ENCODE measurements at regions not wholly inside any gene's neighbourhood (a gene's known extent, or its start where the extent isn't known, plus 50 kb on each side); places are given as distances from the start of the nearest gene placed in this dataset.

DNA sequence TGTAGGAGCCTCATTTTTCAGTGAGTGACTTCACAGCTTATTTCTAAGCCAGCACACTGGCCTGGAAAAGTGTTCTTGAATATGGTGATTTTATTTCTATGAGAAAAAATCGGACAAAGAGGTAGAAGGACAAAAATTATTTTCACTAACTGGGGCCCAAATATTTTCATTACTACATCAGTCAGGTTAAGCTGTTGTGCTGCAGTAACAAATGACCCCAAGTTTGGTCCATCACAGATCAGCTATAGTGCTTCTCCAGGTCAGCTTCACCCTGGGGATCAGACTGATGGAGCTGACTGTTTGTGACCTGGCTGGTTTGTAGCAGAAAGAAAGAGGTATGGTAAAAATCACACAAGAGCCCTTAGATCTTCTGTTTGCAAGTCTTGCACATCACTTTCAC, 97.9 kb upstream of the STT3B start:
- Histone ChIP-seq H3K27ac (no peak overlapping the region), H3K4me1 (no peaks in the 10 kb centered on the region), H3K36me3 (no peaks in the 10 kb centered on the region), H3K27me3 (no peaks in the 10 kb centered on the region), H3K9me3 (peaks cover 7% of the 10 kb centered on the region), H3K4me3 (no peak overlapping the region)
- TF ChIP-seq, protein P1, sequence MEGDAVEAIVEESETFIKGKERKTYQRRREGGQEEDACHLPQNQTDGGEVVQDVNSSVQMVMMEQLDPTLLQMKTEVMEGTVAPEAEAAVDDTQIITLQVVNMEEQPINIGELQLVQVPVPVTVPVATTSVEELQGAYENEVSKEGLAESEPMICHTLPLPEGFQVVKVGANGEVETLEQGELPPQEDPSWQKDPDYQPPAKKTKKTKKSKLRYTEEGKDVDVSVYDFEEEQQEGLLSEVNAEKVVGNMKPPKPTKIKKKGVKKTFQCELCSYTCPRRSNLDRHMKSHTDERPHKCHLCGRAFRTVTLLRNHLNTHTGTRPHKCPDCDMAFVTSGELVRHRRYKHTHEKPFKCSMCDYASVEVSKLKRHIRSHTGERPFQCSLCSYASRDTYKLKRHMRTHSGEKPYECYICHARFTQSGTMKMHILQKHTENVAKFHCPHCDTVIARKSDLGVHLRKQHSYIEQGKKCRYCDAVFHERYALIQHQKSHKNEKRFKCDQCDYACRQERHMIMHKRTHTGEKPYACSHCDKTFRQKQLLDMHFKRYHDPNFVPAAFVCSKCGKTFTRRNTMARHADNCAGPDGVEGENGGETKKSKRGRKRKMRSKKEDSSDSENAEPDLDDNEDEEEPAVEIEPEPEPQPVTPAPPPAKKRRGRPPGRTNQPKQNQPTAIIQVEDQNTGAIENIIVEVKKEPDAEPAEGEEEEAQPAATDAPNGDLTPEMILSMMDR (IDR thresholded peaks at IDR 0.05): no peak
- no peak for TF ChIP-seq POLR2A (IDR thresholded peaks at IDR 0.05)
- TF ChIP-seq POLR2AphosphoS5 (IDR thresholded peaks at IDR 0.05; ENCODE audit: insufficient read depth in 1 of 2, low read depth in 1 of 2): no peak
- intact Hi-C loops (cut with DNase I): no loop called here
- no peak for DNase-seq (ENCODE audit: extremely low spot score in 2 of 2)

DNA sequence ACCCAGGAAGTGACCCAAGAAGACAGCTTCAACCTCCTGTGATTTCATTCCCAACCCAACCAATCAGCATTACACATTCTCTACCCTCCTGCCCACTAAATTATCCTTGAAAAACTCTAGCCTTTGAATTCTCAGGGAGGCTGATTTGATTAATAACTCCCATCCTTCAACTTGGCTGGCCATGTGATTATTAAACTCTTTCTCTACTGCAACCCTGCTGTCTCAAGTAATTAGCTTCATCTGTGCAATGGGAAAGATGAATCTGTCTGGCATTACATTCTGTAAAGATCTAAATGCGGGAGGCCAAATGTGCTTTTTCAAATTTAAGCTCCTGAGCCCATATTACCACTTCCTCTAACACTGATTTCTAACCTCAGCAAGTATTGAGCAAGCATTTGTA, 95.9 kb upstream of the STT3B start:
- intact Hi-C loops (cut with DNase I): no loop called here
- Histone ChIP-seq H3K4me1 (no peaks in the 10 kb centered on the region), H3K27me3 (no peaks in the 10 kb centered on the region), H3K4me3 (no peak overlapping the region), H3K9me3 (peaks cover 7% of the 10 kb centered on the region), H3K27ac (no peak overlapping the region), H3K36me3 (no peaks in the 10 kb centered on the region)
- TF ChIP-seq POLR2A (IDR thresholded peaks at IDR 0.05) (no peak), POLR2AphosphoS5 (IDR thresholded peaks at IDR 0.05; ENCODE audit: insufficient read depth in 1 of 2, low read depth in 1 of 2) (no peak)
- TF ChIP-seq, protein P1 (IDR thresholded peaks at IDR 0.05): no peak
- DNase-seq (ENCODE audit: extremely low spot score in 2 of 2): no peak

DNA sequence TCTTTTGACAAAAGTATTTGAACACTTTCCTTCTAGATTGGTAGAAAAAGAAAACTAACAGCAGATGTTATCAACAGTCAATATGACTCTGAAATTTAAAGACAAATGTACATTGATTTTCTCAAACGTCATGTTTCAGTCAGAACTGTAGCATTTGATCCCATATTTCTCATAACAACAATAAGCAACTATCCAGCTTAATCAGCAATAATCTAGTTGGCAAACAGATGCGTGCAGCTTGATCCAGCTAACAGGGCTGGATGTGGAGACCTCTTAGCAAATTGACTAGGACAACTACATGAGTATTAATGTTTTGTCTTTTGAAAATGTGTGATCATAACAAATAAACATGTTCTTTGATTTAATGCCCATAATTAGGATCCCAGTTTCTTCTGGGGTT, 94.0 kb upstream of the STT3B start:
- no peaks in the 10 kb centered on the region for H3K27me3 ChIP-seq
- H3K9me3 ChIP-seq: peaks cover 7% of the 10 kb centered on the region
- H3K4me3 ChIP-seq: no peak overlapping the region
- intact Hi-C loops (cut with DNase I): no loop called here
- H3K27ac ChIP-seq: no peak overlapping the region
- no peak for TF ChIP-seq POLR2A (IDR thresholded peaks at IDR 0.05)
- TF ChIP-seq, protein P1 (IDR thresholded peaks at IDR 0.05): no peak
- TF ChIP-seq POLR2AphosphoS5 (IDR thresholded peaks at IDR 0.05; ENCODE audit: insufficient read depth in 1 of 2, low read depth in 1 of 2): no peak
- no peak for DNase-seq (ENCODE audit: extremely low spot score in 2 of 2)
- H3K4me1 ChIP-seq: no peaks in the 10 kb centered on the region
- H3K36me3 ChIP-seq: no peaks in the 10 kb centered on the region

DNA sequence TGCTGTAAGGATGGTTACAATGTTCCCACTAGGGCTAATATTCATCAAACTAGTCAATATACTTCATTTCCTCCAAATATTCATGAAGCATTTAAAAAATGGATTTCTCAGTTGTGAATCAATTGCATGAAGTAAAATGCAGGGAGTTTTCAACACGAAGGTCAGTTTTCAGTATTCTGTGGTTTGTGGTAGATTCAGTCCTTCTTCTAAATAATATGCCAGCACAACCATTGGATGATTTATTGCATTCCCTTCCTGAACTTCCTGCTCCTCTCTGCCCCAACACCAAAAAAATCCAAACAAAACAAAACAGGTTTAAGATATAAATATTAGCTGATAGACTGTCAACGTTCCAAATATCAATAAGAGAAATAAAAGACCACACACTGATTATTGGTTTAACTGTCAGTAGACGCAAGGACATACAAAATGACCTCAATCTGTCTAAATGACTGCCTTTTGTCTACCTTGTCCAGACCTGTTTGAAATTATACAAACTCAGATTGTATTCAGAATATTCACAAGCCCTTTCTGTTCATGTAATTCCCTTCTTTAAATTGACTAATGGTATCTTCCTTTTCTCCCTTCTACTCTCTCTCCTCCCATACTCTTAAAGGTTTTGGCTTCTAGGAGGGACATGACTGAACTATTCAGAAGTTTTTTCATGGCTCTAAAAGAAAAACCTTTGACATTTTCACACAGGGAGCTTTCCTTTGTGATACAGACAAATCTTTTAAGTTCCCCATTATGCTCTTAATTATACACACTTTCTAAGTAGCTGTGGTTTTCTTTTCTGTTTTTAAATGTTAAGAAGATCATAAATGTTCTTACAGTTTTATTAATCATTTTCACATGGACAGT, 92.6 kb upstream of the STT3B start:
- intact Hi-C loops (cut with DNase I): no loop called here
- no peak for DNase-seq (ENCODE audit: extremely low spot score in 2 of 2)
- no peaks in the 10 kb centered on the region for H3K27me3 ChIP-seq

More for the DNA sequence above, 92.6 kb upstream of the STT3B start:
- Histone ChIP-seq H3K4me3 (no peak overlapping the region), H3K27ac (no peak overlapping the region), H3K9me3 (peaks cover 7% of the 10 kb centered on the region), H3K4me1 (no peaks in the 10 kb centered on the region), H3K36me3 (no peaks in the 10 kb centered on the region)
- TF ChIP-seq, protein P1 (IDR thresholded peaks at IDR 0.05): no peak
- TF ChIP-seq POLR2A (IDR thresholded peaks at IDR 0.05): no peak
- no peak for TF ChIP-seq POLR2AphosphoS5 (IDR thresholded peaks at IDR 0.05; ENCODE audit: insufficient read depth in 1 of 2, low read depth in 1 of 2)

All from vagina (tissue), 2 donors.